Fibroblast of mammary gland (primary cell): ENCODE measurements at regions not wholly inside any gene's neighbourhood (a gene's known extent, or its start where the extent isn't known, plus 50 kb on each side); places are given as distances from the start of the nearest gene placed in this dataset.
A peak's percentile ranks its signal among the peaks of the same experiment; 100 is the strongest.
"Not testable (repeated sequence)": the region's sequence is repeated elsewhere in the genome, so short reads cannot be mapped to it uniquely, and the experiment has no call there.

Experiments
- DNase-seq: peaks from one replicate; pipeline ENCODE4 v3.0.0-alpha.2; 2010; ENCODE audit warnings: low read depth
- H3K4me3 ChIP-seq: 2 replicates; pipeline ENCODE4 v1.5.1; 2011; ENCODE audit warnings: low read depth, mild to moderate bottlenecking, low read length, moderate library complexity; ENCODE audit not compliant: control insufficient read depth
- CTCF ChIP-seq: conservative IDR thresholded peaks from 2 replicates; pipeline ENCODE4 v1.5.1; 2011; ENCODE audit warnings: low read depth, low read length, inconsistent platforms; ENCODE audit not compliant: control insufficient read depth, insufficient read depth

- no peak for TF ChIP-seq CTCF
- no peak for DNase-seq
- H3K4me3 ChIP-seq: no peak overlapping the region
These were observed 137.0 kb upstream of the MED14 start for GRCh38 chrX:40872351-40872750.

GRCh38 chrX:40875476-40875875, 140.1 kb upstream of the MED14 start:
- TF ChIP-seq CTCF: no peak
- DNase-seq: no peak

GRCh38 chrX:40877887-40878286, 142.5 kb upstream of the MED14 start:
- peak; percentile 63 for TF ChIP-seq CTCF
- DNase-seq: peak; percentile 57
- no peak overlapping the region for H3K4me3 ChIP-seq

More at GRCh38 chrX:40875476-40875875, 140.1 kb upstream of the MED14 start:
- no peak overlapping the region for H3K4me3 ChIP-seq

GRCh38 chrX:40878766-40879165, 143.4 kb upstream of the MED14 start:
- DNase-seq: no peak
- TF ChIP-seq CTCF: no peak
- H3K4me3 ChIP-seq: no peak overlapping the region

- not testable (repeated sequence) for DNase-seq, H3K4me3 ChIP-seq
These were observed 143.8 kb upstream of the MED14 start for GRCh38 chrX:40879172-40879571.

GRCh38 chrX:40880712-40881111, 145.4 kb upstream of the MED14 start:
- TF ChIP-seq CTCF: no peak
- no peak for DNase-seq

GRCh38 chrX:40883021-40883619, 147.8 kb upstream of the MED14 start:
- TF ChIP-seq CTCF: no peak
- no peak for DNase-seq
- no peak overlapping the region for H3K4me3 ChIP-seq

More at GRCh38 chrX:40880712-40881111, 145.4 kb upstream of the MED14 start:
- H3K4me3 ChIP-seq: no peak overlapping the region
